Hepatocyte (in vitro differentiated cells): ENCODE measurements at regions not wholly inside any gene's neighbourhood (a gene's known extent, or its start where the extent isn't known, plus 50 kb on each side); places are given as distances from the start of the nearest gene placed in this dataset.

Experiments
- DNase-seq: peaks from one replicate; pipeline ENCODE4 v3.0.0-alpha.2; 2016; ENCODE audit warnings: low spot score
- H2AFZ ChIP-seq: fragments of 200-600 bp; sonication (generic); 2 replicates; pipeline ENCODE4 v1.6.0; 2016; ENCODE audit warnings: antibody characterized with exemption, mild to moderate bottlenecking
- H3K27ac ChIP-seq: fragments of 200-600 bp; sonication (generic); 2 replicates; pipeline ENCODE4 v1.5.1; 2016; ENCODE audit warnings: mild to moderate bottlenecking
- H3K27me3 ChIP-seq: fragments of 200-600 bp; sonication (generic); 2 replicates; pipeline ENCODE4 v1.6.1; 2016
- H3K36me3 ChIP-seq: fragments of 200-600 bp; sonication (generic); replicated peaks from 2 replicates; pipeline ENCODE4 v1.5.1; 2016; ENCODE audit warnings: low read depth; ENCODE audit not compliant: insufficient read depth
- H3K4me1 ChIP-seq: fragments of 200-600 bp; sonication (generic); 2 replicates; pipeline ENCODE4 v1.5.1; 2016; ENCODE audit warnings: mild to moderate bottlenecking, moderate library complexity; ENCODE audit not compliant: insufficient read depth
- H3K4me2 ChIP-seq: fragments of 200-600 bp; sonication (generic); 2 replicates; pipeline ENCODE4 v1.6.0; 2016
- H3K4me3 ChIP-seq: fragments of 200-600 bp; sonication (generic); 2 replicates; pipeline ENCODE4 v1.5.1; 2016; ENCODE audit warnings: mild to moderate bottlenecking
- H3K79me2 ChIP-seq: fragments of 200-600 bp; sonication (generic); 2 replicates; pipeline ENCODE4 v1.6.0; 2017; ENCODE audit warnings: mild to moderate bottlenecking
- H3K9me2 ChIP-seq: fragments of 200-600 bp; sonication (generic); replicated peaks from 2 replicates; pipeline ENCODE4 v1.6.0; 2017; ENCODE audit warnings: mild to moderate bottlenecking; ENCODE audit not compliant: insufficient read depth
- H3K9me3 ChIP-seq: fragments of 200-600 bp; sonication (generic); 2 replicates; pipeline ENCODE4 v1.5.1; 2016; ENCODE audit warnings: low read depth, mild to moderate bottlenecking
- H4K20me1 ChIP-seq: fragments of 200-600 bp; sonication (generic); 2 replicates; pipeline ENCODE4 v1.6.0; 2016; ENCODE audit warnings: mild to moderate bottlenecking; ENCODE audit not compliant: insufficient read depth, poor library complexity, severe bottlenecking
- EZH2 ChIP-seq: fragments of 200-600 bp; sonication (generic); IDR thresholded peaks from 2 replicates; pipeline ENCODE4 v1.6.1; 2016; ENCODE audit warnings: antibody characterized with exemption, mild to moderate bottlenecking, borderline replicate concordance
- EZH2phosphoT487 ChIP-seq: fragments of 200-600 bp; sonication (generic); IDR thresholded peaks from one replicate; pipeline ENCODE4 v1.6.1; 2018; ENCODE audit warnings: antibody characterized with exemption, mild to moderate bottlenecking, low read depth, moderate library complexity; ENCODE audit not compliant: unreplicated experiment, severe bottlenecking
- WGBS: methylation state at CpG from one replicate; pipeline ENCODE4 v1.1.6; 2016; ENCODE audit warnings: low lambda C conversion rate; ENCODE audit errors: missing lambda C conversion rate; 5-methylcytosine and 5-hydroxymethylcytosine counted together
- TF ChIP-seq, protein P1 (sequence below): fragments of 200-600 bp; sonication (generic); IDR thresholded peaks from 2 replicates; pipeline ENCODE4 v1.5.1; 2016; ENCODE audit warnings: antibody characterized with exemption, mild to moderate bottlenecking; ENCODE audit not compliant: poor library complexity

DNA sequence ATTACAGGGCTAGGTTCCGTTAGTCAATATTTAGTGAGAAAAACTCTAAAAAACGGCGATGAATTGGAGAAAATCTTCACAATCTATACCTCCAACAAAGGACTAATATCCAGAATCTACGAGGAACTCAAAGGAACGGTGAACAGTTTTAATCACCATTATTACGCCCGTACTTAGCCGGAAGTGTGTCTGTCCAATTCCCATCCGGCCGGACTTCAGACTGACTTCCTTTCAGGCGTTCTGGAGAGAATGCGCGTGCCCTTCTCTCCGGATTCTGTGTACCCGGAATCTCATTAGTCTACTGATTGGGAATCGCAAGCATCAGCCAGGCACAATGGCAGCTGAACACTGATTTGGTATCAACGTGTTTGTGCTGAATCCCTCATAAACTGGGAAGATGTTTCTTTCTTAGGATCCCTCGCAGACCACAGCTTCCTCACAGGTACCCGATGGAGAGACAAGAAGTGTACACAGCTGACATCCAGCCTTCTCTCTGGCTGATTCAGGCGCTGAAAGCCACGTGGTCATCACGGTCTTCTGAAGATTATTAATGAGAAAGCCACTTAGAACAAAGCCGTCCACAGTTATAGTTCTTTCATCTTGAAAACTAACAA lies 239.9 kb downstream of the ZNF516 start:
- Histone ChIP-seq H2AFZ (no peak overlapping the region), H3K9me2 (no peaks in the 10 kb centered on the region), H3K36me3 (no peaks in the 10 kb centered on the region), H3K9me3 (no peaks in the 10 kb centered on the region), H3K4me3 (no peak overlapping the region), H4K20me1 (no peaks in the 10 kb centered on the region), H3K79me2 (no peaks in the 10 kb centered on the region), H3K27me3 (no peaks in the 10 kb centered on the region), H3K4me2 (no peak overlapping the region), H3K4me1 (peaks cover 5% of the 10 kb centered on the region), H3K27ac (no peak overlapping the region)
- TF ChIP-seq EZH2: no peak
- TF ChIP-seq, protein P1, sequence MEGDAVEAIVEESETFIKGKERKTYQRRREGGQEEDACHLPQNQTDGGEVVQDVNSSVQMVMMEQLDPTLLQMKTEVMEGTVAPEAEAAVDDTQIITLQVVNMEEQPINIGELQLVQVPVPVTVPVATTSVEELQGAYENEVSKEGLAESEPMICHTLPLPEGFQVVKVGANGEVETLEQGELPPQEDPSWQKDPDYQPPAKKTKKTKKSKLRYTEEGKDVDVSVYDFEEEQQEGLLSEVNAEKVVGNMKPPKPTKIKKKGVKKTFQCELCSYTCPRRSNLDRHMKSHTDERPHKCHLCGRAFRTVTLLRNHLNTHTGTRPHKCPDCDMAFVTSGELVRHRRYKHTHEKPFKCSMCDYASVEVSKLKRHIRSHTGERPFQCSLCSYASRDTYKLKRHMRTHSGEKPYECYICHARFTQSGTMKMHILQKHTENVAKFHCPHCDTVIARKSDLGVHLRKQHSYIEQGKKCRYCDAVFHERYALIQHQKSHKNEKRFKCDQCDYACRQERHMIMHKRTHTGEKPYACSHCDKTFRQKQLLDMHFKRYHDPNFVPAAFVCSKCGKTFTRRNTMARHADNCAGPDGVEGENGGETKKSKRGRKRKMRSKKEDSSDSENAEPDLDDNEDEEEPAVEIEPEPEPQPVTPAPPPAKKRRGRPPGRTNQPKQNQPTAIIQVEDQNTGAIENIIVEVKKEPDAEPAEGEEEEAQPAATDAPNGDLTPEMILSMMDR: no peak
- TF ChIP-seq EZH2phosphoT487: no peak
- no peak for DNase-seq
- 94% methylated on average over 23 of the region's 23 CpGs for WGBS

DNA sequence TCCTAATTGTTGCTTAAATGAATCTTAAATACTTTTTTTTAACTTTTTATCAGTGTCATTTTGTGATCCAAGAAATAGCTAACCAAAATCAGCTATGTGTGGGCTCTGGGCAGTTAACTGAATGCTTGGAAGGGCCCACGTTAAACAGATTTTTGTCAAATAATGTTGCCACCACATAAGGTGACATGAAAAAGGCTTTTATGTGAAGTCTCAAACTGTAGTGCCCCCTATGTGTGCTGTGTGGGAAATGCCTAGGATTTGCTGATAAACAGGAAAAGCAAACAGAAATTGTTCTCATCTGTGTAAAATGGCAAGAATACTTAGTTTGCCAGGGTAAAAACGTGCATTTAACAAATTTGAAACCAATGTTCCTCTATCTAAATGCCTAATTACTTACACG lies 242.2 kb downstream of the ZNF516 start:
- Histone ChIP-seq H3K27me3 (no peaks in the 10 kb centered on the region), H3K79me2 (no peaks in the 10 kb centered on the region), H3K4me2 (no peak overlapping the region), H2AFZ (no peak overlapping the region), H3K27ac (no peak overlapping the region), H3K4me3 (no peak overlapping the region), H3K9me2 (no peaks in the 10 kb centered on the region), H3K4me1 (peaks cover under 1% of the 10 kb centered on the region), H3K36me3 (no peaks in the 10 kb centered on the region), H3K9me3 (no peaks in the 10 kb centered on the region), H4K20me1 (no peaks in the 10 kb centered on the region)
- TF ChIP-seq, protein P1: peak; percentile 50
- TF ChIP-seq EZH2phosphoT487: no peak
- 35% methylated on average over 3 of the region's 3 CpGs for WGBS
- DNase-seq: no peak

DNA sequence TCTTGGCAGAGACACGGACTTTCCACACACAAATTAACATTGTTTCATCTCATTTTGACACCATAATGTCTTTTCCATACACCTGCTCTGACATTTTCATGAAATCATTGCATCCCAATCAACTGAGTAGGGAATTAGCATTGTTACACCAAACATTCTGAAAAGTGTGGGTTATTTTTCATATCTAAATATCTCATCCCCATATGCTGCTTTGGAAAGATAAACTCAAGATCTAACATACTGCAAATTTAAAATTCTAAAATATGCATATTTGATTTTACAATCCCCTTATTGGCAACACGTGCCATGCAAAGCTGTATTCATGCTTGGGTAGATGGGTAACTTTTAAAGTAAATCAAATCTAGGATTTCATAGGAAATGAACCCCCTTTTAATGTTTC lies 242.9 kb downstream of the ZNF516 start:
- Histone ChIP-seq H3K4me2 (no peak overlapping the region), H3K79me2 (no peaks in the 10 kb centered on the region), H3K4me1 (no peaks in the 10 kb centered on the region), H3K9me3 (no peaks in the 10 kb centered on the region), H3K9me2 (no peaks in the 10 kb centered on the region), H3K27me3 (no peaks in the 10 kb centered on the region), H4K20me1 (no peaks in the 10 kb centered on the region), H3K4me3 (no peak overlapping the region), H2AFZ (no peak overlapping the region), H3K27ac (no peak overlapping the region), H3K36me3 (no peaks in the 10 kb centered on the region)
- DNase-seq: no peak
- WGBS: 87% methylated on average over 2 of the region's 2 CpGs
- no peak for TF ChIP-seq EZH2phosphoT487
- no peak for TF ChIP-seq EZH2
- TF ChIP-seq, protein P1: no peak

DNA sequence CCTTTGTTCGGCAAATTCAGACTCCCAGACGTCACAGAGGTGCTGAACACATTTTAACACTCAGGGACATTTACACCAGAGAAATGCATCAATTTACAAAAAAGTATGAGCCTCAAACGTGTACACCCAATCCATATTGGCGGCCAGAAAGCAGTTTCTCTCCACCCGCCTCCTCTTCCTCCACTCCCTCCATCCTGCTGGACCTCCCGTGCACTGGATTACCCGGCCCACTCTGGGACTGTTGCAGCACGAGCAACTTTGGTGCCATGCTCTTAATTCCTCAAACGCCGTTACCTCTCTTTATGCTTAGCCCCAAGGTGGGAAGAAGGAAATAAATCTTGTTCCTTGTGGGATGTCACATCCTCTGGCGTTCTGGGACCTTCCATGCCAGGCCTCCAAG lies 243.4 kb downstream of the ZNF516 start:
- no peaks in the 10 kb centered on the region for H3K9me2 ChIP-seq
- no peaks in the 10 kb centered on the region for H4K20me1 ChIP-seq
- no peak overlapping the region for H3K27ac ChIP-seq
- H3K36me3 ChIP-seq: no peaks in the 10 kb centered on the region
- no peak overlapping the region for H2AFZ ChIP-seq
- H3K9me3 ChIP-seq: no peaks in the 10 kb centered on the region
- H3K79me2 ChIP-seq: no peaks in the 10 kb centered on the region
- 73% methylated on average over 11 of the region's 11 CpGs for WGBS
- TF ChIP-seq EZH2 (no peak), EZH2phosphoT487 (no peak)
- TF ChIP-seq, protein P1: no peak
- H3K27me3 ChIP-seq: no peaks in the 10 kb centered on the region
- DNase-seq: no peak
- H3K4me2 ChIP-seq: no peak overlapping the region
- H3K4me3 ChIP-seq: no peak overlapping the region
- H3K4me1 ChIP-seq: no peaks in the 10 kb centered on the region
